ENCODE measurements at regions not wholly inside any gene's neighbourhood (a gene's known extent, or its start where the extent isn't known, plus 50 kb on each side); places are given as distances from the start of the nearest gene placed in this dataset.

DNA sequence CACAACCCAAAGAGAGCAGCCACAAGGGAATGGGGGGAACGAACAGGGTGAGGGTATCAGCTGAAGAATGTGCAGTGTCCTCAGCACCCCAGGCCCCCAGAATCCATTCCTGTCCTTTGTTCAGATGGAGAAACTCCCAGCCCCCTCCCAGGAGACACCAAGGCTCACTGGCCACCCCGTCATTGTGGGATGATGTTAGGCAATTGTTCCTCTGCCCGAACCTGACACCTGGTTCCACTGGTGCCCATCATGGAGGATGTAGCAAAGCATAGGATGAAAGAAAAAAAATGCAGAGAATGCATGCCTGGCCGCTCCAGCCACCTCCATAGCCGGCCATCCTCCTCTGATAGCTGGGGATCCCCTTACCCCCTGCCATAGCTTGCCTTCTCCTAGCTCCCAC, 197.3 kb upstream of the TWIST2 start:
- Histone ChIP-seq H3K27me3 (no peaks in the 10 kb centered on the region), H3K9me3 (no peaks in the 10 kb centered on the region), H3K27ac (no peak overlapping the region), H3K4me3 (no peak overlapping the region), H3K4me1 (no peaks in the 10 kb centered on the region), H3K36me3 (no peaks in the 10 kb centered on the region)
- no peak for DNase-seq
- in situ Hi-C loops (cut with MboI; ENCODE audit: low sequenced_read_pairs in 4 of 4) = no loop called here
- TF ChIP-seq, protein P1, sequence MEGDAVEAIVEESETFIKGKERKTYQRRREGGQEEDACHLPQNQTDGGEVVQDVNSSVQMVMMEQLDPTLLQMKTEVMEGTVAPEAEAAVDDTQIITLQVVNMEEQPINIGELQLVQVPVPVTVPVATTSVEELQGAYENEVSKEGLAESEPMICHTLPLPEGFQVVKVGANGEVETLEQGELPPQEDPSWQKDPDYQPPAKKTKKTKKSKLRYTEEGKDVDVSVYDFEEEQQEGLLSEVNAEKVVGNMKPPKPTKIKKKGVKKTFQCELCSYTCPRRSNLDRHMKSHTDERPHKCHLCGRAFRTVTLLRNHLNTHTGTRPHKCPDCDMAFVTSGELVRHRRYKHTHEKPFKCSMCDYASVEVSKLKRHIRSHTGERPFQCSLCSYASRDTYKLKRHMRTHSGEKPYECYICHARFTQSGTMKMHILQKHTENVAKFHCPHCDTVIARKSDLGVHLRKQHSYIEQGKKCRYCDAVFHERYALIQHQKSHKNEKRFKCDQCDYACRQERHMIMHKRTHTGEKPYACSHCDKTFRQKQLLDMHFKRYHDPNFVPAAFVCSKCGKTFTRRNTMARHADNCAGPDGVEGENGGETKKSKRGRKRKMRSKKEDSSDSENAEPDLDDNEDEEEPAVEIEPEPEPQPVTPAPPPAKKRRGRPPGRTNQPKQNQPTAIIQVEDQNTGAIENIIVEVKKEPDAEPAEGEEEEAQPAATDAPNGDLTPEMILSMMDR (IDR thresholded peaks at IDR 0.05 in 4 of 5, conservative IDR thresholded peaks at IDR 0.05 in 1 of 5) = no peak
- TF ChIP-seq POLR2A (IDR thresholded peaks at IDR 0.05) = no peak
- no peak for ATAC-seq
- intact Hi-C loops (cut with DNase I; ENCODE audit: low total_unique reads) = no loop called here

DNA sequence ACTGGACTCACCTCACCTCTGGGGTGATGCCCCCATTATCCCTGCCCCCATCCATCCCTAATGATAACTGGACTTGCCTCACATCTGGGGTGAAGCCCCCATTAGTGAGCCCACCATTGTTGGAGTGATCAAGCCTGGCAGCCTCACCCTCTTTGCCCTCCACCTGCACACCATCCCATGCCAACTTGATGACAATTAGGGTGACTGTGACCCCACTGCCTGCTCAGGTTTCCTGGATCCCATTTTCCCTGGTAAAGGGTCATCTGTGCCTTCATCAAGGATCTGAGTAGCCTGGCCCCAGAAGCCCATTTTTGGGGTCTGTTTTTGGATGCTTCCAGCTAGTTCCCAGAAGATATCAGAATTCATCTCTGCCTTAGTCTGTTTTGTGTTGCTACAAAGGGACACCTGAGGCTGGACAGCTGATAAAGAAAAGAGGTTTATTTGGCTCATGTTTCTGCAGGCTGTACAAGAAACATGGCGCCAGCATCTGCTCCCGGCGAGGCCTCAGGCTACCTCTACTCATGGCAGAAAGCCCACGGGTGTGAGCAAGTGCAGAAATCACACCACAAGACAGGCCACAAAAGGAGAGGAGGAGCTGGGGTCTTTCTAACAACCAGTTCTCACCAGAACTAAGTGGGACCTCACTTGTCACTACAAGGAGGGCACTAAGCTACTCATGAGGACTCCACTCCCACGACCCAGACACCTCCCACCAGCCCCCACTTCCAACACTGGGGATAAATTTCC, 196.4 kb upstream of the TWIST2 start:
- no peak for DNase-seq
- in situ Hi-C loops (cut with MboI; ENCODE audit: low sequenced_read_pairs in 4 of 4) = no loop called here

GRCh38 chr2:238652053-238652770, 195.7 kb upstream of the TWIST2 start:
- Histone ChIP-seq H3K4me1 (peaks cover 1 to 10% of the 10 kb centered on the region in 2 donors), H3K9me3 (no peaks in the 10 kb centered on the region), H3K4me3 (no peak overlapping the region), H3K27me3 (no peaks in the 10 kb centered on the region), H3K36me3 (no peaks in the 10 kb centered on the region), H3K27ac (no peak overlapping the region)
- intact Hi-C loops (cut with DNase I; ENCODE audit: low total_unique reads) = no loop called here
- TF ChIP-seq POLR2A (IDR thresholded peaks at IDR 0.05) = no peak
- TF ChIP-seq, protein P1 (IDR thresholded peaks at IDR 0.05 in 4 of 5, conservative IDR thresholded peaks at IDR 0.05 in 1 of 5) = no peak
- no peak for ATAC-seq
- DNase-seq = no peak
- in situ Hi-C loops (cut with MboI; ENCODE audit: low sequenced_read_pairs in 4 of 4) = no loop called here

More for the DNA sequence above, 196.4 kb upstream of the TWIST2 start:
- H3K27ac ChIP-seq = no peak overlapping the region
- no peak for ATAC-seq
- no peak overlapping the region for H3K4me3 ChIP-seq
- H3K36me3 ChIP-seq = no peaks in the 10 kb centered on the region
- H3K9me3 ChIP-seq = no peaks in the 10 kb centered on the region
- H3K27me3 ChIP-seq = no peaks in the 10 kb centered on the region
- H3K4me1 ChIP-seq = peaks cover 0 to 3% of the 10 kb centered on the region in 2 donors
- intact Hi-C loops (cut with DNase I; ENCODE audit: low total_unique reads) = no loop called here
- TF ChIP-seq, protein P1 (IDR thresholded peaks at IDR 0.05 in 4 of 5, conservative IDR thresholded peaks at IDR 0.05 in 1 of 5) = no peak

DNA sequence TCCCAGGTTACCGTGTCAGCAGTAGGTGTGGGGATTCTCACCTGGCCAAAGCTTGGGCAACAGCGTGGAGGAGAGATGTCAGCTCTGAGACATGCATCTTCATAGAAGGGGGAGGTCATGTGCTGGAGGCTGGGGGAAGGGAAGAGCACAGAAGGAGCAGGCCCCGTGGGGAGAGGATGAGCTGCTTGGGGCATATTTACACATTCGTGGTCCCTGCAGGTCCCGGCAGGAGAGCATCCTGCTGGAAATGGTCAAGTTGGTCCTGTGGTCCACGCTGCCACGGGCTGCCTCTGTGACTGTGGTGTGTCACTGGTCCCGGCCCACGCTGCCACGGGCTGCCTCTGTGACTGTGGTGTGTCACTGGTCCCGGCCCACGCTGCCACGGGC, 195.1 kb upstream of the TWIST2 start:
- DNase-seq = no peak
- H3K4me1 ChIP-seq = peaks cover 7 to 15% of the 10 kb centered on the region in 2 donors
- no peak for TF ChIP-seq POLR2A (IDR thresholded peaks at IDR 0.05)
- TF ChIP-seq, protein P1 (IDR thresholded peaks at IDR 0.05 in 4 of 5, conservative IDR thresholded peaks at IDR 0.05 in 1 of 5) = no peak
- intact Hi-C loops (cut with DNase I; ENCODE audit: low total_unique reads) (no loop called here), in situ Hi-C loops (cut with MboI; ENCODE audit: low sequenced_read_pairs in 4 of 4) (no loop called here)
- no peaks in the 10 kb centered on the region for H3K27me3 ChIP-seq
- no peak for ATAC-seq
- H3K27ac ChIP-seq = no peak overlapping the region
- H3K4me3 ChIP-seq = no peak overlapping the region
- no peaks in the 10 kb centered on the region for H3K9me3 ChIP-seq
- no peaks in the 10 kb centered on the region for H3K36me3 ChIP-seq
